Kidney epithelial cell (primary cell): ENCODE measurements at regions not wholly inside any gene's neighbourhood (a gene's known extent, or its start where the extent isn't known, plus 50 kb on each side); places are given as distances from the start of the nearest gene placed in this dataset.

Source experiments
- DNase-seq: peaks from one replicate; pipeline ENCODE4 v3.0.0-alpha.2; 2010; ENCODE audit warnings: low read depth
- H3K27me3 ChIP-seq: 2 replicates; pipeline ENCODE4 v1.6.0; 2011; ENCODE audit warnings: low read length; ENCODE audit not compliant: control insufficient read depth, insufficient read depth
- H3K36me3 ChIP-seq: 2 replicates; pipeline ENCODE4 v1.5.1; 2011; ENCODE audit warnings: low read length; ENCODE audit not compliant: control insufficient read depth, insufficient read depth
- H3K4me3 ChIP-seq: 2 replicates; pipeline ENCODE4 v1.5.1; 2011; ENCODE audit warnings: low read depth, mild to moderate bottlenecking, control low read depth, low read length
- CTCF ChIP-seq: IDR thresholded peaks from 2 replicates; pipeline ENCODE4 v1.5.1; 2011; ENCODE audit warnings: mild to moderate bottlenecking, moderate library complexity, low read length, control low read depth, inconsistent platforms; ENCODE audit not compliant: insufficient read depth, poor library complexity, severe bottlenecking

- Histone ChIP-seq H3K27me3 (no peaks in the 10 kb centered on the region), H3K4me3 (no peak overlapping the region), H3K36me3 (no peaks in the 10 kb centered on the region)
- DNase-seq: no peak
- no peak for TF ChIP-seq CTCF
Observed at GRCh38 chr12:77766224-77766623, 64.5 kb upstream of the NAV3 start.

- TF ChIP-seq CTCF: no peak
- H3K27me3 ChIP-seq: no peaks in the 10 kb centered on the region
- DNase-seq: no peak
Observed at GRCh38 chr12:77761286-77761685, 69.4 kb upstream of the NAV3 start.

GRCh38 chr12:77760271-77761025 is 70.2 kb upstream of the NAV3 start:
- Histone ChIP-seq H3K27me3 (no peaks in the 10 kb centered on the region), H3K4me3 (no peak overlapping the region), H3K36me3 (no peaks in the 10 kb centered on the region)
- TF ChIP-seq CTCF: no peak
- DNase-seq: no peak

More at GRCh38 chr12:77761286-77761685, 69.4 kb upstream of the NAV3 start:
- Histone ChIP-seq H3K4me3 (no peak overlapping the region), H3K36me3 (no peaks in the 10 kb centered on the region)

GRCh38 chr12:77754086-77754485 is 76.6 kb upstream of the NAV3 start:
- DNase-seq: no peak
- TF ChIP-seq CTCF: no peak
- no peaks in the 10 kb centered on the region for H3K27me3 ChIP-seq
- H3K4me3 ChIP-seq: no peak overlapping the region
- H3K36me3 ChIP-seq: no peaks in the 10 kb centered on the region

- no peaks in the 10 kb centered on the region for H3K36me3 ChIP-seq
- H3K4me3 ChIP-seq: no peak overlapping the region
- TF ChIP-seq CTCF: no peak
- no peak for DNase-seq
- no peaks in the 10 kb centered on the region for H3K27me3 ChIP-seq
Observed at GRCh38 chr12:77751939-77752338, 78.8 kb upstream of the NAV3 start.

- peak; percentile 51 for DNase-seq
- no peak overlapping the region for H3K4me3 ChIP-seq
- no peak for TF ChIP-seq CTCF
Observed at GRCh38 chr12:77746096-77746495, 84.6 kb upstream of the NAV3 start.

More at GRCh38 chr12:77746096-77746495, 84.6 kb upstream of the NAV3 start:
- H3K36me3 ChIP-seq: no peaks in the 10 kb centered on the region
- no peaks in the 10 kb centered on the region for H3K27me3 ChIP-seq
